ENCODE measurements at regions not wholly inside any gene's neighbourhood (a gene's known extent, or its start where the extent isn't known, plus 50 kb on each side); places are given as distances from the start of the nearest gene placed in this dataset.

- no peaks in the 10 kb centered on the region for H3K36me3 ChIP-seq (ENCODE audit: control insufficient read depth in 2 of 2, extremely low read depth in 1 of 2, insufficient read depth in 2 of 2, low read length in 2 of 2)
Measured at GRCh38 chrX:68892651-68893050, 63.8 kb downstream of the EFNB1 start.

More at GRCh38 chrX:68892651-68893050, 63.8 kb downstream of the EFNB1 start:
- Histone ChIP-seq H3K79me2 (ENCODE audit: control insufficient read depth, insufficient read depth, low read length) (no peaks in the 10 kb centered on the region), H3K4me2 (ENCODE audit: insufficient read depth, low read length) (no peak overlapping the region), H3K27me3 (ENCODE audit: control insufficient read depth in 2 of 2, insufficient read depth in 2 of 2, low read length in 2 of 2) (peaks cover 4 to 7% of the 10 kb centered on the region in 2 experiments), H3K9ac (replicated peaks; ENCODE audit: extremely low read depth, insufficient read depth, low read length) (no peak overlapping the region), H3K4me1 (ENCODE audit: control insufficient read depth, extremely low read depth, insufficient read depth, low read length) (peaks cover 15% of the 10 kb centered on the region), H3K4me3 (replicated peaks in 1 of 3; ENCODE audit: insufficient read depth in 1 of 3, low read depth in 1 of 3, low read length in 3 of 3) (no peak overlapping the region), H4K20me1 (replicated peaks; ENCODE audit: control insufficient read depth, extremely low read depth, insufficient read depth, low read length) (no peaks in the 10 kb centered on the region), H3K9me1 (replicated peaks; ENCODE audit: control insufficient read depth, extremely low read depth, insufficient read depth, low read length) (no peaks in the 10 kb centered on the region), H3K9me3 (replicated peaks; ENCODE audit: control insufficient read depth, insufficient read depth, low read length) (no peaks in the 10 kb centered on the region), H3K27ac (ENCODE audit: insufficient read depth, low read depth, low read length) (no peak overlapping the region), H2AFZ (ENCODE audit: low read depth, low read length) (no peak overlapping the region)
- ChIA-PET CTCF (interaction anchor here (5.0 kb wide), 1 partner anchor 64 kb away, joined by 43 read pairs; the partner anchor contains the start of gene EFNB1), POLR2A (no interaction called here)
- no peak for FAIRE-seq
- intact Hi-C loops (cut with micrococcal nuclease): no loop called here
- BruUV-seq (replicated peaks): no TSS peak
- no peak for TF ChIP-seq CTCF (IDR thresholded peaks at IDR 0.05; ENCODE audit: extremely low read depth in 1 of 2, insufficient read depth in 1 of 2, low read depth in 1 of 2, low read length in 2 of 2)
- TF ChIP-seq POLR2AphosphoS5 (IDR thresholded peaks at IDR 0.05; ENCODE audit: insufficient read depth, low read depth, low read length): no peak
- no peak for TF ChIP-seq MYC (IDR thresholded peaks at IDR 0.05; ENCODE audit: low read depth, low read length)
- TF ChIP-seq GATA2 (IDR thresholded peaks at IDR 0.05; ENCODE audit: insufficient read depth, insufficient read length, low read depth, low read length): no peak
- TF ChIP-seq EZH2 (IDR thresholded peaks at IDR 0.05; ENCODE audit: borderline replicate concordance, low read depth, low read length, severe bottlenecking): no peak
- no peak for TF ChIP-seq POLR2A (IDR thresholded peaks at IDR 0.05; ENCODE audit: low read depth, low read length)
- no peak for TF ChIP-seq MAX (IDR thresholded peaks at IDR 0.05; ENCODE audit: insufficient read depth, insufficient read length)
- no peak for TF ChIP-seq JUN (IDR thresholded peaks at IDR 0.05; ENCODE audit: borderline replicate concordance, insufficient read depth, insufficient read length, low read depth)
- TF ChIP-seq FOS (IDR thresholded peaks at IDR 0.05; ENCODE audit: borderline replicate concordance, insufficient read depth, low read length): no peak
- dilution Hi-C loops (cut with MboI; ENCODE audit: extremely low pct_ligation_motif_present, low sequenced_read_pairs): no loop called here
- no peak for DNase-seq (ENCODE audit: low read depth, low spot score)

Data from endothelial cell of umbilical vein (primary cell).